Left ventricle myocardium superior (tissue), 1 donor: ENCODE measurements at regions not wholly inside any gene's neighbourhood (a gene's known extent, or its start where the extent isn't known, plus 50 kb on each side); places are given as distances from the start of the nearest gene placed in this dataset.

ENCODE experiments used
- ATAC-seq: fragments of 200-7000 bp; cut with Tn5 transposase; one replicate; pipeline ENCODE4 v1.9.1; 2020; ENCODE audit warnings: mild to moderate bottlenecking, moderate library complexity
- DNase-seq: peaks from one replicate; pipeline ENCODE4 v3.0.0-alpha.2; 2020
- intact Hi-C: fragments of 100-400 bp; cut with micrococcal nuclease; formaldehyde crosslinking; loops from one replicate; pipeline ENCODE4 v1.11.0; 2022
- donor health status: DM: no; HTN: yes; CAD: no; lungs with severe emphysema.

GRCh38 chr10:76736815-76737618 lies 900.6 kb downstream of the KCNMA1 start:
- DNase-seq (no peak), ATAC-seq (no peak)
- intact Hi-C loops = no loop called here

- ATAC-seq = no peak
- DNase-seq = no peak
- intact Hi-C loops = no loop called here
These were observed 901.2 kb downstream of the KCNMA1 start for GRCh38 chr10:76736392-76736791.

- no peak for ATAC-seq
- intact Hi-C loops = no loop called here
- no peak for DNase-seq
These were observed 901.7 kb downstream of the KCNMA1 start for GRCh38 chr10:76735866-76736265.

- DNase-seq (no peak), ATAC-seq (no peak)
- intact Hi-C loops = no loop called here
These were observed 904.1 kb downstream of the KCNMA1 start for GRCh38 chr10:76733441-76733936.

- intact Hi-C loops = no loop called here
- DNase-seq (no peak), ATAC-seq (no peak)
These were observed 905.3 kb downstream of the KCNMA1 start for GRCh38 chr10:76732306-76732705.

- intact Hi-C loops = no loop called here
These were observed 907.6 kb downstream of the KCNMA1 start for GRCh38 chr10:76729841-76730487.

GRCh38 chr10:76729346-76729745 lies 908.3 kb downstream of the KCNMA1 start:
- intact Hi-C loops = no loop called here
- no peak for ATAC-seq
- DNase-seq = no peak

More at GRCh38 chr10:76729841-76730487, 907.6 kb downstream of the KCNMA1 start:
- ATAC-seq = no peak
- no peak for DNase-seq

GRCh38 chr10:76727038-76727437 lies 910.6 kb downstream of the KCNMA1 start:
- intact Hi-C loops = no loop called here
- no peak for DNase-seq
- peak; percentile 51 for ATAC-seq

- intact Hi-C loops = no loop called here
- no peak for ATAC-seq
- no peak for DNase-seq
These were observed 913.8 kb downstream of the KCNMA1 start for GRCh38 chr10:76723844-76724243.

- intact Hi-C loops = no loop called here
- ATAC-seq (no peak), DNase-seq (no peak)
These were observed 915.6 kb downstream of the KCNMA1 start for GRCh38 chr10:76721891-76722505.

GRCh38 chr10:76719006-76719405 lies 918.6 kb downstream of the KCNMA1 start:
- intact Hi-C loops = no loop called here
- no peak for ATAC-seq
- no peak for DNase-seq

- ATAC-seq (no peak), DNase-seq (no peak)
- intact Hi-C loops = no loop called here
These were observed 920.5 kb downstream of the KCNMA1 start for GRCh38 chr10:76717141-76717540.

GRCh38 chr10:76711222-76711997 lies 926.2 kb downstream of the KCNMA1 start:
- DNase-seq = no peak
- ATAC-seq = no peak
- intact Hi-C loops = no loop called here

GRCh38 chr10:76700241-76700640 lies 937.4 kb downstream of the KCNMA1 start:
- DNase-seq = no peak
- no peak for ATAC-seq
- intact Hi-C loops = no loop called here

GRCh38 chr10:76697923-76698322 lies 939.7 kb downstream of the KCNMA1 start:
- no peak for DNase-seq
- intact Hi-C loops = no loop called here
- no peak for ATAC-seq

GRCh38 chr10:76695069-76695468 lies 942.5 kb downstream of the KCNMA1 start:
- ATAC-seq (no peak), DNase-seq (no peak)
- intact Hi-C loops = no loop called here

- no peak for DNase-seq
- no peak for ATAC-seq
- intact Hi-C loops = no loop called here
These were observed 951.4 kb downstream of the KCNMA1 start for GRCh38 chr10:76686201-76686600.

- intact Hi-C loops = no loop called here
- ATAC-seq (no peak), DNase-seq (no peak)
These were observed 952.6 kb downstream of the KCNMA1 start for GRCh38 chr10:76684968-76685367.

GRCh38 chr10:76681153-76681552 lies 956.5 kb downstream of the KCNMA1 start:
- DNase-seq (no peak), ATAC-seq (no peak)
- intact Hi-C loops = no loop called here

GRCh38 chr10:76679030-76679429 lies 958.6 kb downstream of the KCNMA1 start:
- no peak for ATAC-seq
- DNase-seq = no peak
- intact Hi-C loops = no loop called here
